ENCODE measurements at regions not wholly inside any gene's neighbourhood (a gene's known extent, or its start where the extent isn't known, plus 50 kb on each side); places are given as distances from the start of the nearest gene placed in this dataset.

DNA sequence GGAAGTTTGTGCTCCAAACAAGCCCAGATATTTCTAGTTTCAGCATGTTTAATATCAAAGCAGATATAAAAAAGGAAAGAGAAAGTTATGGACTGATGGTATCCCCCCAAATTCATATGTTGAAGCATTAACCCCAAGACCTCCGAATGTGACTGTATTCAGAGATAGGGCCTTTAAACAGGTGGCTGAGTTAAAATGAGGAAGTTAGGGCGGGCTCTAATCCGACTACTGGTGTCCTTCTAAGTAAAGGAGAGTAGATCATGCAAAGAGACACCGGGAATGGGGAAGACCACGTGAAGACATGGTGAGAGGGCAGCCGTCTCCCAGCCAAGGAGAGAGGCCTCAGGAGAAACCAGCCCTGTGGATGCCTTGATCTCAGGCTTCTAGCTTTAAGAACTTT is 324.1 kb upstream of the KIF2A start:
- TF ChIP-seq, protein P1, sequence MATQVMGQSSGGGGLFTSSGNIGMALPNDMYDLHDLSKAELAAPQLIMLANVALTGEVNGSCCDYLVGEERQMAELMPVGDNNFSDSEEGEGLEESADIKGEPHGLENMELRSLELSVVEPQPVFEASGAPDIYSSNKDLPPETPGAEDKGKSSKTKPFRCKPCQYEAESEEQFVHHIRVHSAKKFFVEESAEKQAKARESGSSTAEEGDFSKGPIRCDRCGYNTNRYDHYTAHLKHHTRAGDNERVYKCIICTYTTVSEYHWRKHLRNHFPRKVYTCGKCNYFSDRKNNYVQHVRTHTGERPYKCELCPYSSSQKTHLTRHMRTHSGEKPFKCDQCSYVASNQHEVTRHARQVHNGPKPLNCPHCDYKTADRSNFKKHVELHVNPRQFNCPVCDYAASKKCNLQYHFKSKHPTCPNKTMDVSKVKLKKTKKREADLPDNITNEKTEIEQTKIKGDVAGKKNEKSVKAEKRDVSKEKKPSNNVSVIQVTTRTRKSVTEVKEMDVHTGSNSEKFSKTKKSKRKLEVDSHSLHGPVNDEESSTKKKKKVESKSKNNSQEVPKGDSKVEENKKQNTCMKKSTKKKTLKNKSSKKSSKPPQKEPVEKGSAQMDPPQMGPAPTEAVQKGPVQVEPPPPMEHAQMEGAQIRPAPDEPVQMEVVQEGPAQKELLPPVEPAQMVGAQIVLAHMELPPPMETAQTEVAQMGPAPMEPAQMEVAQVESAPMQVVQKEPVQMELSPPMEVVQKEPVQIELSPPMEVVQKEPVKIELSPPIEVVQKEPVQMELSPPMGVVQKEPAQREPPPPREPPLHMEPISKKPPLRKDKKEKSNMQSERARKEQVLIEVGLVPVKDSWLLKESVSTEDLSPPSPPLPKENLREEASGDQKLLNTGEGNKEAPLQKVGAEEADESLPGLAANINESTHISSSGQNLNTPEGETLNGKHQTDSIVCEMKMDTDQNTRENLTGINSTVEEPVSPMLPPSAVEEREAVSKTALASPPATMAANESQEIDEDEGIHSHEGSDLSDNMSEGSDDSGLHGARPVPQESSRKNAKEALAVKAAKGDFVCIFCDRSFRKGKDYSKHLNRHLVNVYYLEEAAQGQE (IDR thresholded peaks at IDR 0.05; ENCODE audit: insufficient read depth in 1 of 2, low read depth in 2 of 2, low read length in 2 of 2), result no peak
- TF ChIP-seq POLR2AphosphoS5 (IDR thresholded peaks at IDR 0.05; ENCODE audit: low read depth, low read length) (no peak), TAF1 (IDR thresholded peaks at IDR 0.05; ENCODE audit: borderline replicate concordance, insufficient read depth, low read length) (no peak), SIN3A (IDR thresholded peaks at IDR 0.05; ENCODE audit: borderline replicate concordance, insufficient read depth, low read length) (no peak)

All from PFSK-1 (cell line).